HG03039 (cell line): ENCODE measurements at regions not wholly inside any gene's neighbourhood (a gene's known extent, or its start where the extent isn't known, plus 50 kb on each side); places are given as distances from the start of the nearest gene placed in this dataset.
"Not testable (repeated sequence)": the region's sequence is repeated elsewhere in the genome, so short reads cannot be mapped to it uniquely, and the experiment has no call there.

Experiments used
- ATAC-seq: cut with Tn5 transposase; IDR thresholded peaks from one replicate; pipeline ENCODE4 v1.9.1; 2021; ENCODE audit warnings: mild to moderate bottlenecking, moderate library complexity; ENCODE audit not compliant: unreplicated experiment

GRCh38 chr20:12786276-12786675 is 222.5 kb upstream of the SPTLC3 start:
- ATAC-seq, result no peak

GRCh38 chr20:12788632-12789299 is 220.0 kb upstream of the SPTLC3 start:
- ATAC-seq, result no peak

GRCh38 chr20:12790859-12791258 is 217.9 kb upstream of the SPTLC3 start:
- no peak for ATAC-seq

- no peak for ATAC-seq
Observed at GRCh38 chr20:12798286-12798685, 210.5 kb upstream of the SPTLC3 start.

GRCh38 chr20:12808006-12808567 is 200.7 kb upstream of the SPTLC3 start:
- no peak for ATAC-seq

GRCh38 chr20:12815231-12815768 is 193.5 kb upstream of the SPTLC3 start:
- ATAC-seq, result no peak

GRCh38 chr20:12815778-12816408 is 192.9 kb upstream of the SPTLC3 start:
- no peak for ATAC-seq

- ATAC-seq, result no peak
Observed at GRCh38 chr20:12821249-12821648, 187.5 kb upstream of the SPTLC3 start.

- ATAC-seq, result no peak
Observed at GRCh38 chr20:12823734-12824133, 185.0 kb upstream of the SPTLC3 start.

- no peak for ATAC-seq
Observed at GRCh38 chr20:12824328-12825225, 184.2 kb upstream of the SPTLC3 start.

- no peak for ATAC-seq
Observed at GRCh38 chr20:12825226-12825595, 183.6 kb upstream of the SPTLC3 start.

- no peak for ATAC-seq
Observed at GRCh38 chr20:12827816-12828385, 180.9 kb upstream of the SPTLC3 start.

- ATAC-seq, result no peak
Observed at GRCh38 chr20:12829170-12829569, 179.6 kb upstream of the SPTLC3 start.

GRCh38 chr20:12833861-12834260 is 174.9 kb upstream of the SPTLC3 start:
- ATAC-seq, result no peak

- ATAC-seq, result no peak
Observed at GRCh38 chr20:12835999-12836398, 172.8 kb upstream of the SPTLC3 start.

GRCh38 chr20:12837646-12838045 is 171.1 kb upstream of the SPTLC3 start:
- ATAC-seq, result no peak

GRCh38 chr20:12838261-12838866 is 170.4 kb upstream of the SPTLC3 start:
- no peak for ATAC-seq

GRCh38 chr20:12847872-12848271 is 160.9 kb upstream of the SPTLC3 start:
- no peak for ATAC-seq

GRCh38 chr20:12849225-12849910 is 159.4 kb upstream of the SPTLC3 start:
- ATAC-seq, result no peak

- ATAC-seq, result not testable (repeated sequence)
Observed at GRCh38 chr20:12857643-12858042, 151.1 kb upstream of the SPTLC3 start.
